Omental fat pad (tissue), 3 donors: ENCODE measurements at regions not wholly inside any gene's neighbourhood (a gene's known extent, or its start where the extent isn't known, plus 50 kb on each side); places are given as distances from the start of the nearest gene placed in this dataset.

ENCODE experiments used
- ATAC-seq: fragments of 150-250 bp; one replicate; pipeline ENCODE4 v1.9.1; 2016; ENCODE audit warnings: mild to moderate bottlenecking, moderate library complexity; ENCODE audit not compliant: low FRiP score
- DNase-seq: peaks from one replicate; pipeline ENCODE4 v3.0.0-alpha.2; 2019; ENCODE audit warnings: low spot score
- CTCF ChIP-seq, 3 donors: fragments of 450-650 bp; IDR thresholded peaks; one replicate each; pipeline ENCODE4 v1.5.1; 2016 to 2017; ENCODE audit warnings: antibody characterized with exemption in 3 of 3, mild to moderate bottlenecking in 3 of 3, moderate library complexity in 2 of 3

GRCh38 chr1:232521660-232522059 lies 108.3 kb downstream of the SIPA1L2 start:
- DNase-seq (no peak), ATAC-seq (peak; percentile 28)
- TF ChIP-seq CTCF (IDR thresholded peaks at IDR 0.05), result no peak

GRCh38 chr1:232519186-232519585 lies 110.7 kb downstream of the SIPA1L2 start:
- DNase-seq (no peak), ATAC-seq (no peak)
- TF ChIP-seq CTCF (IDR thresholded peaks at IDR 0.05), result no peak

DNA sequence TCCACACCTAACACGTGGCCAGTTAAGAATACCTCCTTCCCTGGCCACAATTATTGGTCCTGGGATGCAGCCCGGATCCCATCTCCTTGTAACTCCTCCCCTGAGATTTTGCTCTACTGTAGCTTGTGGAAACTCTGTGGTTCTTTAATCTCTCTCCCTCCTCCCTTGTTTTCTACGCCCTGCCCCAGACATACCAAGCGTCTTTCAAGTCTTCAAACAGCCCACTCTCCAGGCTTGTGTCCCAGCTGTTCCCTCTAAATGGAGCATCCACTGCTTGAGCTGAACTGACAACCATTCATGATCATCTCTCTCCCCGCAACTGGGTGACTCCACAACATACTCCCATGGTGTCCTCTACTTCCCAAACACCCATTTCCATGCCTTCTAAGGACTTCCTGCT lies 111.6 kb downstream of the SIPA1L2 start:
- DNase-seq (no peak), ATAC-seq (no peak)
- no peak for TF ChIP-seq CTCF (IDR thresholded peaks at IDR 0.05)

- ATAC-seq (no peak), DNase-seq (no peak)
- no peak for TF ChIP-seq CTCF (IDR thresholded peaks at IDR 0.05)
Measured at GRCh38 chr1:232517204-232517603, 112.7 kb downstream of the SIPA1L2 start.

GRCh38 chr1:232515706-232516105 lies 114.2 kb downstream of the SIPA1L2 start:
- ATAC-seq (no peak), DNase-seq (no peak)
- TF ChIP-seq CTCF (IDR thresholded peaks at IDR 0.05), result no peak

GRCh38 chr1:232512712-232513111 lies 117.2 kb downstream of the SIPA1L2 start:
- no peak for DNase-seq
- no peak for ATAC-seq
- no peak for TF ChIP-seq CTCF (IDR thresholded peaks at IDR 0.05)

- TF ChIP-seq CTCF (IDR thresholded peaks at IDR 0.05), result no peak
- DNase-seq, result no peak
- ATAC-seq, result no peak
Measured at GRCh38 chr1:232511172-232511571, 118.8 kb downstream of the SIPA1L2 start.
